IMR-90 (cell line): ENCODE measurements at regions not wholly inside any gene's neighbourhood (a gene's known extent, or its start where the extent isn't known, plus 50 kb on each side); places are given as distances from the start of the nearest gene placed in this dataset.

ENCODE experiments used
- CTCF ChIP-seq: conservative IDR thresholded peaks from 2 replicates; pipeline ENCODE4 v1.5.1; 2012; ENCODE audit warnings: mild to moderate bottlenecking, low read depth, low read length, improper control_type of control experiment
- FOS ChIP-seq: fragments of 150-350 bp; IDR thresholded peaks from 2 replicates; pipeline ENCODE4 v1.6.1; 2016; ENCODE audit warnings: low read depth, low read length
- POLR2A ChIP-seq: IDR thresholded peaks from 2 replicates; pipeline ENCODE4 v1.6.1; 2012; ENCODE audit warnings: mild to moderate bottlenecking, low read depth, low read length

- no peak for TF ChIP-seq POLR2A
- no peak for TF ChIP-seq CTCF
- no peak for TF ChIP-seq FOS
These were observed 408.8 kb downstream of the OCA2 start for GRCh38 chr15:27690290-27690689.
